Fibroblast of lung (primary cell): ENCODE measurements at regions not wholly inside any gene's neighbourhood (a gene's known extent, or its start where the extent isn't known, plus 50 kb on each side); places are given as distances from the start of the nearest gene placed in this dataset.

Experiments used
- CTCF ChIP-seq, 2 donors: IDR thresholded peaks in 1 of 2; conservative IDR thresholded peaks in 1 of 2; 1 replicate in 1 of 2; 2 replicates in 1 of 2; pipeline ENCODE4 v1.5.1; 2011 to 2012; ENCODE audit warnings: low read length in 2 of 2, control low read depth in 1 of 2, inconsistent platforms in 1 of 2, low read depth in 1 of 2, mild to moderate bottlenecking in 1 of 2
- EZH2 ChIP-seq: IDR thresholded peaks from 2 replicates; pipeline ENCODE4 v1.5.1; 2012; ENCODE audit warnings: low read length, control low read depth, mild to moderate bottlenecking; ENCODE audit errors: missing control alignments

GRCh38 chr20:11027224-11027623, 353.4 kb upstream of the JAG1 start:
- TF ChIP-seq CTCF (conservative IDR thresholded peaks at IDR 0.05 in 1 of 2, IDR thresholded peaks at IDR 0.05 in 1 of 2; ENCODE audit: low read depth in 1 of 2, low read length in 2 of 2) (no peak), EZH2 (no peak)
